GM18520 (cell line): ENCODE measurements at regions not wholly inside any gene's neighbourhood (a gene's known extent, or its start where the extent isn't known, plus 50 kb on each side); places are given as distances from the start of the nearest gene placed in this dataset.
"Not testable (repeated sequence)": the region's sequence is repeated elsewhere in the genome, so short reads cannot be mapped to it uniquely, and the experiment has no call there.

ENCODE experiments used
- ATAC-seq: cut with Tn5 transposase; IDR thresholded peaks from one replicate; pipeline ENCODE4 v1.9.1; 2021; ENCODE audit not compliant: unreplicated experiment

GRCh38 chr4:57363346-57363745 lies 253.2 kb upstream of the IGFBP7 start:
- ATAC-seq, result no peak

DNA sequence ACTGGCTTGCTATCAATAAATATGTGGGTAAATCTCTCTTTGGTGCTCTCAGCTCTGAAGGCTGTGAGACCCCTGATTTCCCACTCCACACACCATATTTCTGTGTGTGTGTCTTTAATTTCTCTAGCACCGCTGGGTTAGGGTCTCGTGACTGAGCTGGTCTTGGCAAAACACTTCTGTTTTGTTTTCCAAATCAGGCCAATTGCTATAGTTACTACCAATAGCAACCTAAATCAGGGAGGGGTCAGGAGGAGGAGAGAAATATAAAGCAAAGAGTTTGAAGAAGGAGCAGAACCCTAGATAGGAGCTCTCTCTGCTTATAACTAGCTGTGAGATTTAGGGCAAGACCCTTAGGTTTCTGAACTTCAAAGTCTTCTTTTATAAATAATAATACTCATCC lies 250.5 kb upstream of the IGFBP7 start:
- ATAC-seq, result no peak

DNA sequence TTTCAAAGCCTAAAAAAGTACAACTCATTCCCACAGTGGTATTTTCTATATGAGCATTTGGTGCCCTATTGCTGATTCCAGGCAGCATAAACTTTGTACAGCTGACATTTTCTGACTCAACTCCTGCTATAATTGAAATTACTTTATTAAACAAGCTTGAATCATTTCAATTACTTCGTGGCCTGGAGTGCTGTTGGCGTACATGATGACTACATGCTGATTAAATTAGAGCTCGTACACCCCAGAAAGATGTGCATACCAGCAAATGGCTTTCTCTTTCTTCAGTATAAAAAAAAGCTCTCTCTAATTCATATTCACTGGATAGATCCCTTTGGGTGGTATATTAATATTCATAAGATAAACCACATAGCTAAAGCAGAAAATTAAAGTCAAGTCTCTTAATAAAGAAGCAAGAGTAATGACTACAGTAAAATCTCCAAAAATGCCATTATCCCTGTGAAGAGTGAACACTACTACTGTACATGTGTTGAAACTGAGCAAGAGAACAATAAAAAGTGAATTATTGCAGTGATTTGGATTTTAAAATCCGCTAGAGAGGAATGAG lies 245.0 kb upstream of the IGFBP7 start:
- no peak for ATAC-seq

GRCh38 chr4:57351731-57352130 lies 241.5 kb upstream of the IGFBP7 start:
- no peak for ATAC-seq

DNA sequence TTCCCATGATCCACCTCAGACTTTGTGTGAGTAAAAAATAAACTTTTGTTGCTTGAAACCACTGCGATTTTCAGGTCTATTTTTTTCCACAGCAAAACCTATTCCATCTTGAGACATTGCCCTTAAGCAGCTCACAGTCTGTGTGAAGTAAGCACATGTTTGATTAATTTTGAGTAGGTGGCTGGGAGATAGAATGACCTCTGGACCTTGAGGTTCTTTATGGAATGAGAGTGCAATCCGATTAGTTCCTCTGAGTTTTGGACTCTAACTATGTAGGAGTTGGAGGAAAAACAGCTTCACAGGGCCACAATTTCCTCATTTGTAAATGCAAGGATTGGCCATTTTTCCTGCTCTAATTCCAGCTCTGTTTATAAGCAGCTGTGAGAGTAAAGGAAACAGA lies 234.1 kb upstream of the IGFBP7 start:
- ATAC-seq, result no peak

- ATAC-seq, result no peak
These were observed 232.2 kb upstream of the IGFBP7 start for GRCh38 chr4:57342411-57342810.

DNA sequence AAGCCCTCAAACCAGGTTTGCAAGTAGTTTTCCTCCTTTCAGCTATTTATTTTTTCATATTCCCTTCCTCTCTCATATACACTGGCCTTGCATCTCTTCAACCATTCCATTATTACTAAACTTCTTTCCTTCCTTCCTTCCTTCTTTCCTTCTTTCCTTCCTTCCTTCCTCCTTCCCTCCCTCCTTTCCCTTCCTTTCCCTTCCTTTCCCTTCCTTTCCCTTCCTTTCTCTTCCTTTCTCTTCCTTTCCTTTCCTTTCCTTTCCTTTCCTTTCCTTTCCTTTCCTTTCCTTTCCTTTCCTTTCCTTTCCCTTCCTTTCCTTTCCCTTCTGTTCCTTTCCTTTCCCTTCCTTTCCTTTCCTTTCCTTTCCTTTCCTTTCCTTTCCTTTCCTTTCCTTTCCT lies 228.7 kb upstream of the IGFBP7 start:
- not testable (repeated sequence) for ATAC-seq

GRCh38 chr4:57333684-57334083 lies 223.5 kb upstream of the IGFBP7 start:
- ATAC-seq, result no peak

- no peak for ATAC-seq
These were observed 221.8 kb upstream of the IGFBP7 start for GRCh38 chr4:57331959-57332358.

DNA sequence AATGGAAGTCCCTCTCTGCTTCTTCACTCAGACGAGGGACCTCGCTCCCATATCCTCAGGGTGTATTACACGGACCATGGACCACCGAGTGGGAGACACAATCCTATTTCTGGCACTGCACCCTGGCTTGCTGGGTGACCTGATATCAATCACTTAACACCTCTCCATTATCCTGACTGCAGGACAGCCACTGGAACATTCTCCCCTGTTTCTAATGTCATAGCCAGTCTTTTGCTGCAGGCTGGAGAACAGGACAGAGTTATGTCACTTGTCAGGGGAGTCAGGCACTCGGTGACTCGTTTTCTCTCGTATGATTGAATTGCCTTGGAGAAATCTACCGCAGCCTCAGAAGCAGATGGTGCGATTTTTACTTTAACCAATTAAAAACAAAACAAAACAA lies 219.1 kb upstream of the IGFBP7 start:
- no peak for ATAC-seq

- ATAC-seq, result no peak
These were observed 214.6 kb upstream of the IGFBP7 start for GRCh38 chr4:57324673-57325307.

DNA sequence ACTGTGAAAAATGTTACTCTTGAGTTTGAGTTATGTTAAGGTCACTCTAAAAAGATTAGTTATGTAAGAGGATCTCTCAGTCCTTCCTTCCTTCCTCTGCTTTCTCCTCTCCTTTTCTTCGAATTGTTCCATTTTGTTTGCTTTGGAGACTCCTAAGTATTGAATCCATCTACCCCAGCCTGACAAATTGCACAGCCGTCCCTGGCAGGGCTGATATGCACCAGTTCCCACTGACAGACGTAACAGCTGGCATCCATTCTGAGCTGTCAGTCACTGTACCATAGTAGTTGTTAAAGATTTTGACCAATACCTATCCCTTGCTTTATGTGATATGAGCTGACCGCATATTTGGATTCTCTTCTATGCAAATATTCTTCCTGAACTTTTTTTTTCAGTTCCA lies 210.7 kb upstream of the IGFBP7 start:
- ATAC-seq, result no peak

- ATAC-seq, result no peak
These were observed 210.0 kb upstream of the IGFBP7 start for GRCh38 chr4:57320217-57320616.

GRCh38 chr4:57318703-57319102 lies 208.5 kb upstream of the IGFBP7 start:
- no peak for ATAC-seq

DNA sequence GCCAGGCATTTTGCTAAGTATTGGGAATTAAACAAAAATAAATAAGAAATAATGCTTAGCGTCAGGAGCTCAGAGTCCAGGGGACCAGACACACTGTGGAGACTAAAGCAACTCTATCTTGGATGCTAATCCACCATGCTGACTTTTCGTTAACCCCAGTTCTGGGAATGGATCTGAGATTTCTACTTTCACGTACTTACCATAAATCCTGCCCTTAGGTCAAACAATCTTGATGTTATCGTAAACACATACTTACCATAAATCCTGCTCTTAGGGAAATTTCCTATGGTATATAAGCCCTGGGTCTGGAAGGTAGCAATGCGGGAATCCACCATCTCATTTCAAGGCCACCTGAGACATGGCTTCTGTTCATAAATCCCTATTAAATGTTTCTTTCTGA lies 204.5 kb upstream of the IGFBP7 start:
- ATAC-seq, result no peak

- no peak for ATAC-seq
These were observed 202.1 kb upstream of the IGFBP7 start for GRCh38 chr4:57312296-57312695.

DNA sequence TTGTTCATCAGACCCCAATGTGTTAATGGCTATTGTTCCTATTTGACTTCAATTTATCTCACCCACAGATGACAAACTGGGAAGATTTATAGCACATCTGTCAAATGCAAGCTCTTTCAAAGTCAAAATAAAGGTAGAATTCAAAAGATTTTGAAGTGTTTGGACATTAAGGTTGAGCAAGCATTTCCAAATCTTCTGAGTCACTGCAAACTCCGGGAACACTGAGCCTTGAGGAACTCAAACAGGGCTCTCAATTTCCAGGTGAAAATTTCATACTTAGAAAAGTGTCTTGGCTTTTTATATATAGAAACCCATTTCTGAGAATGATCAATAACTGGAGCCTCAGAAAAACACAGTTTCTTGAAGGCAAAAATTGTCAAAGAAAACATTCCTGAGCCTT lies 199.5 kb upstream of the IGFBP7 start:
- ATAC-seq, result no peak

DNA sequence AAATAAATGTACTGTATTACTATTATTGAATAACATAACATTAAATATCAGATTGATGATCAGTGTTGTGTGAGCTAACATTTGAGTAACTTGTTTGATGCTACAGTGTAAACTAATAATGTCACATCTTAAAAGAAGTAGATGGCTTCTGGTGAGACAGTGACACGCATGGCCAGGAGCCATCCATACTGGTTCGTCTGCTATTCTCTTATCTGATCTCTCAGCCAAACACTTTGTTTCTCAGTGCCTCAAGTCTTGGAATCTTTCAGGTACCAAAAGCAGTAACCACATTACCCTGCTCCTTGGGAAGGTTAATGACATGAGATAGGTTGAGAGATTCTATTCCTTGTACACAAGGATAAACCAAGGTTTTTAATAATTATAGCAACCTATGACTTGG lies 198.1 kb upstream of the IGFBP7 start:
- no peak for ATAC-seq

DNA sequence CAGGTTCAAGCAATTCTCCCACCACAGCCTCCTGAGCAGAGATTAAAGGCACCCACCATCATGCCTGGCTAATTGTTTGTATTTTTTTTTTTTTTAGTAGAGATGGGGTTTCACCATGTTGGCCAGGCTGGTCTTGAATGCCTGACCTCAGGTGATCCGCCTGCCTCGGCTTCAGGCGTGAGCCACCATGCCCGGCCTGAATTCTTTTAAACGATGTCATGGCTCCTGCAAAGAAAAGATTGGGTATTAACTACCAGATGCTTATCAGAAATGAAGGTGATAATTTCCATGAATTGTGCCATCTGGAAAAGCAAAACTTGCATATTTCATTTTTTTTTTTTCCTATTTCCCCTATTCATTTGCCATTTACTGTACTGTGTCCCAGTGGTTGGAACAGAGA lies 195.7 kb upstream of the IGFBP7 start:
- ATAC-seq, result no peak

- no peak for ATAC-seq
These were observed 193.0 kb upstream of the IGFBP7 start for GRCh38 chr4:57303012-57303751.

DNA sequence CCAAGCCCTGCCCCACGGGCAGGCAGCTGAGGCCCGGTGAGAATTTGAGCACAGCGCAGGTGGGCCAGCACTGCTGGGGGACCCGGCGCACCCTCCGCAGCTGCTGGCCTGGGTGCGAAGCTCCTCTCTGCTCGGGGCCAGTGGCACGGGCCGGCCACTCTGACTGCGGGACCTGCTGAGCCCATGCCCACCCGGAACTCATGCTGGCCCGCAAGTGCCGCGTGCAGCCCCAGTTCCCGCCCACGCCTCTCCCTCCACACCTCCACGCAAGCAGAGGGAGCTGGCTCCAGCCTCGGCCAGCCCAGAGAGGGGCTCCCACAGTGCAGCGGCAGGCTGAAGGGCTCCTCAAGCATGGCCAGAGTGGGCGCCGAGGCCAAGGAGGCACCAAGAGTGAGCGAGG lies 190.1 kb upstream of the IGFBP7 start:
- not testable (repeated sequence) for ATAC-seq

- no peak for ATAC-seq
These were observed 181.7 kb upstream of the IGFBP7 start for GRCh38 chr4:57291911-57292310.
